ENCODE measurements at regions not wholly inside any gene's neighbourhood (a gene's known extent, or its start where the extent isn't known, plus 50 kb on each side); places are given as distances from the start of the nearest gene placed in this dataset.

- DNase-seq (ENCODE audit: low read depth in 1 of 2, low spot score in 1 of 2) (no peak), ATAC-seq (no peak), FAIRE-seq (no peak)
- Histone ChIP-seq H3K9me3 (no peaks in the 10 kb centered on the region), H3K27ac (peak overlapping the region in 1 of 2 experiments; percentile 77; a peak in 3 of 6 replicates), H3K4me3 (no peak overlapping the region), H3K4me2 (no peak overlapping the region), H3K4me1 (peaks cover 43% of the 10 kb centered on the region)
- WGBS (ENCODE audit: missing lambda C conversion rate): 92% methylated on average over 7 of the region's 7 CpGs
- CTCF ChIA-PET: interaction anchor here (0.8 to 4.7 kb wide), 3 partner anchors 9 to 201 kb away, joined by 3 to 13 read pairs (median 4); no protein-coding TSS in a partner anchor
- TF ChIP-seq HEYL (CRISPR knock-in tag; IDR thresholded peaks at IDR 0.05): no peak
- TF ChIP-seq FOXS1 (CRISPR knock-in tag; IDR thresholded peaks at IDR 0.05): no peak
- TF ChIP-seq CHD2 (IDR thresholded peaks at IDR 0.05; ENCODE audit: low read length, partially characterized antibody): no peak
- TF ChIP-seq, protein P1, sequence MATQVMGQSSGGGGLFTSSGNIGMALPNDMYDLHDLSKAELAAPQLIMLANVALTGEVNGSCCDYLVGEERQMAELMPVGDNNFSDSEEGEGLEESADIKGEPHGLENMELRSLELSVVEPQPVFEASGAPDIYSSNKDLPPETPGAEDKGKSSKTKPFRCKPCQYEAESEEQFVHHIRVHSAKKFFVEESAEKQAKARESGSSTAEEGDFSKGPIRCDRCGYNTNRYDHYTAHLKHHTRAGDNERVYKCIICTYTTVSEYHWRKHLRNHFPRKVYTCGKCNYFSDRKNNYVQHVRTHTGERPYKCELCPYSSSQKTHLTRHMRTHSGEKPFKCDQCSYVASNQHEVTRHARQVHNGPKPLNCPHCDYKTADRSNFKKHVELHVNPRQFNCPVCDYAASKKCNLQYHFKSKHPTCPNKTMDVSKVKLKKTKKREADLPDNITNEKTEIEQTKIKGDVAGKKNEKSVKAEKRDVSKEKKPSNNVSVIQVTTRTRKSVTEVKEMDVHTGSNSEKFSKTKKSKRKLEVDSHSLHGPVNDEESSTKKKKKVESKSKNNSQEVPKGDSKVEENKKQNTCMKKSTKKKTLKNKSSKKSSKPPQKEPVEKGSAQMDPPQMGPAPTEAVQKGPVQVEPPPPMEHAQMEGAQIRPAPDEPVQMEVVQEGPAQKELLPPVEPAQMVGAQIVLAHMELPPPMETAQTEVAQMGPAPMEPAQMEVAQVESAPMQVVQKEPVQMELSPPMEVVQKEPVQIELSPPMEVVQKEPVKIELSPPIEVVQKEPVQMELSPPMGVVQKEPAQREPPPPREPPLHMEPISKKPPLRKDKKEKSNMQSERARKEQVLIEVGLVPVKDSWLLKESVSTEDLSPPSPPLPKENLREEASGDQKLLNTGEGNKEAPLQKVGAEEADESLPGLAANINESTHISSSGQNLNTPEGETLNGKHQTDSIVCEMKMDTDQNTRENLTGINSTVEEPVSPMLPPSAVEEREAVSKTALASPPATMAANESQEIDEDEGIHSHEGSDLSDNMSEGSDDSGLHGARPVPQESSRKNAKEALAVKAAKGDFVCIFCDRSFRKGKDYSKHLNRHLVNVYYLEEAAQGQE (IDR thresholded peaks at IDR 0.05): no peak
- TF ChIP-seq PHF8 (IDR thresholded peaks at IDR 0.05; ENCODE audit: borderline replicate concordance, low read depth): no peak
- no peak for TF ChIP-seq HDAC2 (IDR thresholded peaks at IDR 0.05)
- POLR2A ChIA-PET: interaction anchor here (0.8 kb wide), 2 partner anchors 264 to 271 kb away, joined by 3 read pairs; partner anchors contain the start of gene PHLDA1
These were observed 249.3 kb upstream of the KRR1 start for GRCh38 chr12:75760573-75761294.

DNA sequence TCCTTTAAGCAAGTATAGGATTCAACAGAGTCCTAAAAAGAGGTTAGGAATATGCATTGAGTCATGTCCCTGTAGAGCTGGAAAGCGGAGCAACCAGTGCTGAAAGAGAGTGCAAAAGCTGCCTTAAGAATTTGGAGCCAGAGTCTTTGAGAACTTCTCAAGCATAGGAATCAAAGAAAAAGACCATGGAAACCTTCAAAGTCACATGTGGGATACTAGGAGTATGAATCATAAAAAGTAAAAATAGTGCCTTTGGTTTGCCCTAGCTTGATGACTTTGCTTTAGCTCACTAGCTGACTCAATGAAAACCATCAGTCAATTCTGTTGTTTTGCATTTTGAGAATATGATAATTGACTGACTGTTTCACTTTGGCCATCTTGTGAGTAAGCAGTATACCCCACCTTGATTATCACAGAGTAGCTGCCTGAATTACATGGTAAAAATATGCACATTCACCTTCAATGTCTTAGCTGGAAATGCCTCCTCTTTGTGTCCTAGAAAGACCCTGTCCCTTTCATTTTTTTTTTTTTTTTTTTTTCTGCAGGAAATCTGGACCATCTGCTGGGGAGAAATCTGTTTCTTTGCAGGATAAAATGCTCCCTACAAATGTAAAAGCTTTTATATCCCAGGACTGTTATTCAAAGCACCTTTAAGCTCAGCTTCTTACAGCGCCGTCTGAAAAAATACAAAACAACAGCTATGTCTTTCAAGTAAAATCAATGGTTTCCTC is 248.6 kb upstream of the KRR1 start:
- ChIA-PET POLR2A (interaction anchor here (0.8 kb wide), 2 partner anchors 265 to 271 kb away, joined by 3 read pairs; partner anchors contain the start of gene PHLDA1), CTCF (interaction anchor here (0.6 to 4.7 kb wide), 4 partner anchors 9 to 204 kb away, joined by 3 to 13 read pairs (median 4); no protein-coding TSS in a partner anchor)
- peak overlapping the region in 1 of 2 experiments; percentile 77; a peak in 3 of 6 replicates for H3K27ac ChIP-seq
- H3K4me3 ChIP-seq: no peak overlapping the region
- peaks cover 40% of the 10 kb centered on the region for H3K4me1 ChIP-seq
- peak in 1 of 2 experiments; percentile 26 for DNase-seq (ENCODE audit: low read depth in 1 of 2, low spot score in 1 of 2)
- peak overlapping the region; percentile 23; the same call in 1 of the 3 replicates for H3K4me2 ChIP-seq
- no peak for FAIRE-seq
- WGBS (ENCODE audit: missing lambda C conversion rate): 95% methylated on average over 3 of the region's 3 CpGs
- TF ChIP-seq CBX2 (IDR thresholded peaks at IDR 0.05; ENCODE audit: borderline replicate concordance, low read depth) (no peak), POLR2AphosphoS2 (conservative IDR thresholded peaks at IDR 0.05; ENCODE audit: low read length) (no peak), RNF2 (IDR thresholded peaks at IDR 0.05; ENCODE audit: borderline replicate concordance, low read depth) (no peak), FOSL2 (IDR thresholded peaks at IDR 0.05) (peak; percentile 15; the same call in 1 of the 2 replicates), FOSL2 (CRISPR knock-in tag; IDR thresholded peaks at IDR 0.05) (peak; percentile 44), MAFK (IDR thresholded peaks at IDR 0.05; ENCODE audit: partially characterized antibody) (peak; percentile 27), USF2 (IDR thresholded peaks at IDR 0.05) (peak; percentile 52), NR3C1 (IDR thresholded peaks at IDR 0.05) (no peak)
- no peaks in the 10 kb centered on the region for H3K9me3 ChIP-seq
- ATAC-seq: peak; percentile 74 to 78; a peak in 5 of 6 replicates

GRCh38 chr12:75759196-75759595 is 247.8 kb upstream of the KRR1 start:
- Histone ChIP-seq H3K4me2 (no peak overlapping the region), H3K9me3 (no peaks in the 10 kb centered on the region), H3K4me1 (peaks cover 38% of the 10 kb centered on the region), H3K4me3 (no peak overlapping the region), H3K27ac (peak overlapping the region in 1 of 2 experiments; percentile 77; a peak in 3 of 6 replicates)
- ATAC-seq (no peak), DNase-seq (ENCODE audit: low read depth in 1 of 2, low spot score in 1 of 2) (no peak), FAIRE-seq (no peak)
- POLR2A ChIA-PET: no interaction called here
- CTCF ChIA-PET: interaction anchor here (4.7 kb wide), 1 partner anchor 9 kb away, joined by 13 read pairs; no protein-coding TSS in a partner anchor
- 92% methylated on average over 4 of the region's 4 CpGs for WGBS (ENCODE audit: missing lambda C conversion rate)
- no peak for TF ChIP-seq EP300 (IDR thresholded peaks at IDR 0.05)
- TF ChIP-seq CHD4 (IDR thresholded peaks at IDR 0.05; ENCODE audit: borderline replicate concordance): no peak
- TF ChIP-seq, protein P2, sequence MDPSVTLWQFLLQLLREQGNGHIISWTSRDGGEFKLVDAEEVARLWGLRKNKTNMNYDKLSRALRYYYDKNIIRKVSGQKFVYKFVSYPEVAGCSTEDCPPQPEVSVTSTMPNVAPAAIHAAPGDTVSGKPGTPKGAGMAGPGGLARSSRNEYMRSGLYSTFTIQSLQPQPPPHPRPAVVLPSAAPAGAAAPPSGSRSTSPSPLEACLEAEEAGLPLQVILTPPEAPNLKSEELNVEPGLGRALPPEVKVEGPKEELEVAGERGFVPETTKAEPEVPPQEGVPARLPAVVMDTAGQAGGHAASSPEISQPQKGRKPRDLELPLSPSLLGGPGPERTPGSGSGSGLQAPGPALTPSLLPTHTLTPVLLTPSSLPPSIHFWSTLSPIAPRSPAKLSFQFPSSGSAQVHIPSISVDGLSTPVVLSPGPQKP (IDR thresholded peaks at IDR 0.05; ENCODE audit: low read depth, low read length): no peak
- TF ChIP-seq RCOR1 (IDR thresholded peaks at IDR 0.05; ENCODE audit: low read depth, low read length): no peak
- no peak for TF ChIP-seq BHLHE40 (IDR thresholded peaks at IDR 0.05; ENCODE audit: low read depth, low read length)
- no peak for TF ChIP-seq MAZ (IDR thresholded peaks at IDR 0.05; ENCODE audit: borderline replicate concordance, low read depth, low read length)
- TF ChIP-seq EHMT2 (IDR thresholded peaks at IDR 0.05; ENCODE audit: low read depth): no peak
- no peak for TF ChIP-seq ZFP36 (IDR thresholded peaks at IDR 0.05; ENCODE audit: borderline replicate concordance, partially characterized antibody)
- TF ChIP-seq TFCP2L1 (CRISPR knock-in tag; IDR thresholded peaks at IDR 0.05): no peak
- no peak for TF ChIP-seq NPAS2 (CRISPR knock-in tag; IDR thresholded peaks at IDR 0.05; ENCODE audit: borderline replicate concordance)
- TF ChIP-seq ATOH8 (CRISPR knock-in tag; IDR thresholded peaks at IDR 0.05; ENCODE audit: low read depth): no peak
- TF ChIP-seq POLR2AphosphoS2 (conservative IDR thresholded peaks at IDR 0.05; ENCODE audit: low read length): no peak
- no peak for TF ChIP-seq HEYL (CRISPR knock-in tag; IDR thresholded peaks at IDR 0.05)
